ENCODE measurements at regions not wholly inside any gene's neighbourhood (a gene's known extent, or its start where the extent isn't known, plus 50 kb on each side); places are given as distances from the start of the nearest gene placed in this dataset.

DNA sequence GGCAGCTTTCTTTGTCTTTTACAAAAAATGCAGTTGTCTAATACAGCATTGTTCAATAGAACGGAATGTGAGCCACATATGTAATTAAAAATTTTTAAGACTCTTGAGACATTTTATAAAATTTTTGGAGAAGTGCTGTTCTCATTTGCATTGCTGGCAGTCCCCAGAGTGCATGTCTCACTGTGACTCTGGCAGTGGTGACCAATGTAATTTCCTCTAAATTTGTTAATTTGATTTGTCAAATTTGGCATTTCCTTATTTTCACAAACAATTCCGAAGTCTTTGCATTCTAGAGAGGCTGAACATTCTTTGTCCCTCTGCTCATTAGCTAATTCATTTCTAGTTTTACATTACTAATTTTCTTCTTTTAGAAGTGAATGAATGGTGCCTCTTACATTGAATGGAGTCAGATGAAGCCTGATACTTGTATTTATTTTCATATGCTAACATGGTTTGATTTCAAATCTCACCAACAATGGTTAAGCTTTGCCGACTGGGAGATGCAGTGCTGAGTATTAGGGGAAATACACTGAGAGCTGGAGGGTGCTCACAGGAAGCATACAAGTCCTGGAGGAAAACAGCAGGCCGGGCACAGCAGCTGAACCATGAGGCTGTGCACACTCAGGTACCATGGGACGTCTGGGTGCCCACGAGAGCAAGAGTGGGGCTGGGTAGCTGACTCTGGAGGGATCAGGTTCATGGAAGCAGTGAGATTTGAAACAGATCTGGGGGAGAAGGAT lies 68.5 kb upstream of the ARMC2 start:
- ChIA-PET POLR2A (interaction anchor here (0.6 to 0.8 kb wide), 2 partner anchors 219 to 676 kb away, joined by 3 read pairs; partner anchors contain the start of genes FOXO3 and MICAL1), CTCF (interaction anchor here (0.5 to 3.0 kb wide), 4 partner anchors 56 to 238 kb away, joined by 3 to 23 read pairs (median 3); no protein-coding TSS in a partner anchor)
- Histone ChIP-seq H3K36me3 (ENCODE audit: control insufficient read depth in 2 of 2, insufficient read depth in 1 of 2, low read length in 2 of 2) (no peaks in the 10 kb centered on the region), H3K27ac (ENCODE audit: extremely low read depth, low read depth, low read length) (no peak overlapping the region), H3K4me1 (ENCODE audit: control insufficient read depth, insufficient read depth, low read length) (peaks cover 6% of the 10 kb centered on the region), H3K4me3 (ENCODE audit: low read depth, low read length) (no peak overlapping the region), H3K9me3 (ENCODE audit: control insufficient read depth, insufficient read depth, low read depth, low read length) (no peaks in the 10 kb centered on the region)
- no peak for TF ChIP-seq ZFP37 (tag by site-specific recombination; IDR thresholded peaks at IDR 0.05)
- no peak for TF ChIP-seq YY1 (tag by site-specific recombination; IDR thresholded peaks at IDR 0.05)
- TF ChIP-seq FEZF1 (tag by site-specific recombination; IDR thresholded peaks at IDR 0.05), result no peak
- TF ChIP-seq ZNF2 (tag by site-specific recombination; IDR thresholded peaks at IDR 0.05), result no peak
- no peak for TF ChIP-seq GLIS1 (tag by site-specific recombination; IDR thresholded peaks at IDR 0.05)
- TF ChIP-seq, protein P1, sequence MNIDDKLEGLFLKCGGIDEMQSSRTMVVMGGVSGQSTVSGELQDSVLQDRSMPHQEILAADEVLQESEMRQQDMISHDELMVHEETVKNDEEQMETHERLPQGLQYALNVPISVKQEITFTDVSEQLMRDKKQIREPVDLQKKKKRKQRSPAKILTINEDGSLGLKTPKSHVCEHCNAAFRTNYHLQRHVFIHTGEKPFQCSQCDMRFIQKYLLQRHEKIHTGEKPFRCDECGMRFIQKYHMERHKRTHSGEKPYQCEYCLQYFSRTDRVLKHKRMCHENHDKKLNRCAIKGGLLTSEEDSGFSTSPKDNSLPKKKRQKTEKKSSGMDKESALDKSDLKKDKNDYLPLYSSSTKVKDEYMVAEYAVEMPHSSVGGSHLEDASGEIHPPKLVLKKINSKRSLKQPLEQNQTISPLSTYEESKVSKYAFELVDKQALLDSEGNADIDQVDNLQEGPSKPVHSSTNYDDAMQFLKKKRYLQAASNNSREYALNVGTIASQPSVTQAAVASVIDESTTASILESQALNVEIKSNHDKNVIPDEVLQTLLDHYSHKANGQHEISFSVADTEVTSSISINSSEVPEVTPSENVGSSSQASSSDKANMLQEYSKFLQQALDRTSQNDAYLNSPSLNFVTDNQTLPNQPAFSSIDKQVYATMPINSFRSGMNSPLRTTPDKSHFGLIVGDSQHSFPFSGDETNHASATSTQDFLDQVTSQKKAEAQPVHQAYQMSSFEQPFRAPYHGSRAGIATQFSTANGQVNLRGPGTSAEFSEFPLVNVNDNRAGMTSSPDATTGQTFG (tag by site-specific recombination; IDR thresholded peaks at IDR 0.05; ENCODE audit: borderline replicate concordance), result no peak
- TF ChIP-seq ZNF133 (tag by site-specific recombination; IDR thresholded peaks at IDR 0.05), result no peak
- TF ChIP-seq ZNF157 (tag by site-specific recombination; IDR thresholded peaks at IDR 0.05), result no peak
- TF ChIP-seq, protein P2, sequence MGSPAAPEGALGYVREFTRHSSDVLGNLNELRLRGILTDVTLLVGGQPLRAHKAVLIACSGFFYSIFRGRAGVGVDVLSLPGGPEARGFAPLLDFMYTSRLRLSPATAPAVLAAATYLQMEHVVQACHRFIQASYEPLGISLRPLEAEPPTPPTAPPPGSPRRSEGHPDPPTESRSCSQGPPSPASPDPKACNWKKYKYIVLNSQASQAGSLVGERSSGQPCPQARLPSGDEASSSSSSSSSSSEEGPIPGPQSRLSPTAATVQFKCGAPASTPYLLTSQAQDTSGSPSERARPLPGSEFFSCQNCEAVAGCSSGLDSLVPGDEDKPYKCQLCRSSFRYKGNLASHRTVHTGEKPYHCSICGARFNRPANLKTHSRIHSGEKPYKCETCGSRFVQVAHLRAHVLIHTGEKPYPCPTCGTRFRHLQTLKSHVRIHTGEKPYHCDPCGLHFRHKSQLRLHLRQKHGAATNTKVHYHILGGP (tag by site-specific recombination; IDR thresholded peaks at IDR 0.05), result no peak
- TF ChIP-seq, protein P3, sequence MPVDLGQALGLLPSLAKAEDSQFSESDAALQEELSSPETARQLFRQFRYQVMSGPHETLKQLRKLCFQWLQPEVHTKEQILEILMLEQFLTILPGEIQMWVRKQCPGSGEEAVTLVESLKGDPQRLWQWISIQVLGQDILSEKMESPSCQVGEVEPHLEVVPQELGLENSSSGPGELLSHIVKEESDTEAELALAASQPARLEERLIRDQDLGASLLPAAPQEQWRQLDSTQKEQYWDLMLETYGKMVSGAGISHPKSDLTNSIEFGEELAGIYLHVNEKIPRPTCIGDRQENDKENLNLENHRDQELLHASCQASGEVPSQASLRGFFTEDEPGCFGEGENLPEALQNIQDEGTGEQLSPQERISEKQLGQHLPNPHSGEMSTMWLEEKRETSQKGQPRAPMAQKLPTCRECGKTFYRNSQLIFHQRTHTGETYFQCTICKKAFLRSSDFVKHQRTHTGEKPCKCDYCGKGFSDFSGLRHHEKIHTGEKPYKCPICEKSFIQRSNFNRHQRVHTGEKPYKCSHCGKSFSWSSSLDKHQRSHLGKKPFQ (tag by site-specific recombination; IDR thresholded peaks at IDR 0.05), result no peak
- no peak for TF ChIP-seq MZF1 (tag by site-specific recombination; IDR thresholded peaks at IDR 0.05; ENCODE audit: borderline replicate concordance)
- no peak for TF ChIP-seq MEIS1 (CRISPR knock-in tag; IDR thresholded peaks at IDR 0.05; ENCODE audit: borderline replicate concordance)
- TF ChIP-seq, protein P4, sequence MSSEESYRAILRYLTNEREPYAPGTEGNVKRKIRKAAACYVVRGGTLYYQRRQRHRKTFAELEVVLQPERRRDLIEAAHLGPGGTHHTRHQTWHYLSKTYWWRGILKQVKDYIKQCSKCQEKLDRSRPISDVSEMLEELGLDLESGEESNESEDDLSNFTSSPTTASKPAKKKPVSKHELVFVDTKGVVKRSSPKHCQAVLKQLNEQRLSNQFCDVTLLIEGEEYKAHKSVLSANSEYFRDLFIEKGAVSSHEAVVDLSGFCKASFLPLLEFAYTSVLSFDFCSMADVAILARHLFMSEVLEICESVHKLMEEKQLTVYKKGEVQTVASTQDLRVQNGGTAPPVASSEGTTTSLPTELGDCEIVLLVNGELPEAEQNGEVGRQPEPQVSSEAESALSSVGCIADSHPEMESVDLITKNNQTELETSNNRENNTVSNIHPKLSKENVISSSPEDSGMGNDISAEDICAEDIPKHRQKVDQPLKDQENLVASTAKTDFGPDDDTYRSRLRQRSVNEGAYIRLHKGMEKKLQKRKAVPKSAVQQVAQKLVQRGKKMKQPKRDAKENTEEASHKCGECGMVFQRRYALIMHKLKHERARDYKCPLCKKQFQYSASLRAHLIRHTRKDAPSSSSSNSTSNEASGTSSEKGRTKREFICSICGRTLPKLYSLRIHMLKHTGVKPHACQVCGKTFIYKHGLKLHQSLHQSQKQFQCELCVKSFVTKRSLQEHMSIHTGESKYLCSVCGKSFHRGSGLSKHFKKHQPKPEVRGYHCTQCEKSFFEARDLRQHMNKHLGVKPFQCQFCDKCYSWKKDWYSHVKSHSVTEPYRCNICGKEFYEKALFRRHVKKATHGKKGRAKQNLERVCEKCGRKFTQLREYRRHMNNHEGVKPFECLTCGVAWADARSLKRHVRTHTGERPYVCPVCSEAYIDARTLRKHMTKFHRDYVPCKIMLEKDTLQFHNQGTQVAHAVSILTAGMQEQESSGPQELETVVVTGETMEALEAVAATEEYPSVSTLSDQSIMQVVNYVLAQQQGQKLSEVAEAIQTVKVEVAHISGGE (tag by site-specific recombination; conservative IDR thresholded peaks at IDR 0.05; ENCODE audit: low read depth), result no peak

DNA sequence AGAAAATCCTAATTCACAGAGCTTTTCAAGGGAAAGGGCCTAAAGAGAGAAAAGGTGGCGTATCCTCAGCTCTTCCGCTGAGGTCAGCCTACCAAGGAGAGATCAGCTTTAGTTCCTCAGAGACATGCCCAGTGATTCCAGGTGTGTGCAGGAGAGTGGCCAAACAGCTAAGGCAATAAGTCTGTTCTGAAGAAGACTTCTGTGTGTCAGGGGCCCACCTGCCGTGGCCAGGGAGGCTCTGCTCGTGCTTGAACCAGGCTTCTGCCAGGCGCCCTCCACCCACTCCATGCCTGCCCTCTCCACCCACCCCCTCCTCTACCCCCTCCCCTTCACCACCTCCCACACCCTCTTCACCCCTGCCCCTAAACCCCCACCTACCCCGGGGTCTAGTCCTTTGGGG lies 67.4 kb upstream of the ARMC2 start:
- H3K9me3 ChIP-seq (ENCODE audit: control insufficient read depth, insufficient read depth, low read depth, low read length), result no peaks in the 10 kb centered on the region
- H3K27ac ChIP-seq (ENCODE audit: extremely low read depth, low read depth, low read length), result no peak overlapping the region
- no peaks in the 10 kb centered on the region for H3K36me3 ChIP-seq (ENCODE audit: control insufficient read depth in 2 of 2, insufficient read depth in 1 of 2, low read length in 2 of 2)
- ChIA-PET POLR2A (interaction anchor here (0.6 to 0.8 kb wide), 2 partner anchors 220 to 645 kb away, joined by 3 to 6 read pairs; partner anchors contain the start of gene FOXO3), CTCF (interaction anchor here (0.5 to 3.0 kb wide), 4 partner anchors 113 to 300 kb away, joined by 3 to 23 read pairs (median 4); no protein-coding TSS in a partner anchor)
- no peak overlapping the region for H3K4me3 ChIP-seq (ENCODE audit: low read depth, low read length)
- peaks cover 6% of the 10 kb centered on the region for H3K4me1 ChIP-seq (ENCODE audit: control insufficient read depth, insufficient read depth, low read length)
- TF ChIP-seq, protein P5, sequence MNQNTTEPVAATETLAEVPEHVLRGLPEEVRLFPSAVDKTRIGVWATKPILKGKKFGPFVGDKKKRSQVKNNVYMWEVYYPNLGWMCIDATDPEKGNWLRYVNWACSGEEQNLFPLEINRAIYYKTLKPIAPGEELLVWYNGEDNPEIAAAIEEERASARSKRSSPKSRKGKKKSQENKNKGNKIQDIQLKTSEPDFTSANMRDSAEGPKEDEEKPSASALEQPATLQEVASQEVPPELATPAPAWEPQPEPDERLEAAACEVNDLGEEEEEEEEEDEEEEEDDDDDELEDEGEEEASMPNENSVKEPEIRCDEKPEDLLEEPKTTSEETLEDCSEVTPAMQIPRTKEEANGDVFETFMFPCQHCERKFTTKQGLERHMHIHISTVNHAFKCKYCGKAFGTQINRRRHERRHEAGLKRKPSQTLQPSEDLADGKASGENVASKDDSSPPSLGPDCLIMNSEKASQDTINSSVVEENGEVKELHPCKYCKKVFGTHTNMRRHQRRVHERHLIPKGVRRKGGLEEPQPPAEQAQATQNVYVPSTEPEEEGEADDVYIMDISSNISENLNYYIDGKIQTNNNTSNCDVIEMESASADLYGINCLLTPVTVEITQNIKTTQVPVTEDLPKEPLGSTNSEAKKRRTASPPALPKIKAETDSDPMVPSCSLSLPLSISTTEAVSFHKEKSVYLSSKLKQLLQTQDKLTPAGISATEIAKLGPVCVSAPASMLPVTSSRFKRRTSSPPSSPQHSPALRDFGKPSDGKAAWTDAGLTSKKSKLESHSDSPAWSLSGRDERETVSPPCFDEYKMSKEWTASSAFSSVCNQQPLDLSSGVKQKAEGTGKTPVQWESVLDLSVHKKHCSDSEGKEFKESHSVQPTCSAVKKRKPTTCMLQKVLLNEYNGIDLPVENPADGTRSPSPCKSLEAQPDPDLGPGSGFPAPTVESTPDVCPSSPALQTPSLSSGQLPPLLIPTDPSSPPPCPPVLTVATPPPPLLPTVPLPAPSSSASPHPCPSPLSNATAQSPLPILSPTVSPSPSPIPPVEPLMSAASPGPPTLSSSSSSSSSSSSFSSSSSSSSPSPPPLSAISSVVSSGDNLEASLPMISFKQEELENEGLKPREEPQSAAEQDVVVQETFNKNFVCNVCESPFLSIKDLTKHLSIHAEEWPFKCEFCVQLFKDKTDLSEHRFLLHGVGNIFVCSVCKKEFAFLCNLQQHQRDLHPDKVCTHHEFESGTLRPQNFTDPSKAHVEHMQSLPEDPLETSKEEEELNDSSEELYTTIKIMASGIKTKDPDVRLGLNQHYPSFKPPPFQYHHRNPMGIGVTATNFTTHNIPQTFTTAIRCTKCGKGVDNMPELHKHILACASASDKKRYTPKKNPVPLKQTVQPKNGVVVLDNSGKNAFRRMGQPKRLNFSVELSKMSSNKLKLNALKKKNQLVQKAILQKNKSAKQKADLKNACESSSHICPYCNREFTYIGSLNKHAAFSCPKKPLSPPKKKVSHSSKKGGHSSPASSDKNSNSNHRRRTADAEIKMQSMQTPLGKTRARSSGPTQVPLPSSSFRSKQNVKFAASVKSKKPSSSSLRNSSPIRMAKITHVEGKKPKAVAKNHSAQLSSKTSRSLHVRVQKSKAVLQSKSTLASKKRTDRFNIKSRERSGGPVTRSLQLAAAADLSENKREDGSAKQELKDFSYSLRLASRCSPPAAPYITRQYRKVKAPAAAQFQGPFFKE (tag by site-specific recombination; IDR thresholded peaks at IDR 0.05; ENCODE audit: borderline replicate concordance), result no peak
- TF ChIP-seq ZNF335 (tag by site-specific recombination; conservative IDR thresholded peaks at IDR 0.05), result no peak
- TF ChIP-seq ZNF791 (tag by site-specific recombination; IDR thresholded peaks at IDR 0.05), result no peak

Data from HEK293 (cell line).